ENCODE measurements at regions not wholly inside any gene's neighbourhood (a gene's known extent, or its start where the extent isn't known, plus 50 kb on each side); places are given as distances from the start of the nearest gene placed in this dataset.
A peak's percentile ranks its signal among the peaks of the same experiment; 100 is the strongest.

- FAIRE-seq (no peak), DNase-seq (ENCODE audit: low read depth, low spot score) (peak; percentile 53), ATAC-seq (peak; percentile 89)
- Histone ChIP-seq H3K9ac (ENCODE audit: control insufficient read depth, insufficient read depth, low read length) (no peak overlapping the region; the same call in 1 of the 2 replicates), H3K4me1 (ENCODE audit: control insufficient read depth, insufficient read depth, low read length) (peaks cover 14% of the 10 kb centered on the region), H3K4me2 (ENCODE audit: control insufficient read depth, insufficient read depth) (peak overlapping the region; percentile 38; the same call in 1 of the 2 replicates), H3K36me3 (ENCODE audit: control insufficient read depth in 2 of 2, insufficient read depth in 2 of 2, low read length in 1 of 2) (no peaks in the 10 kb centered on the region), H3K27me3 (replicated peaks in 1 of 2; ENCODE audit: control insufficient read depth in 2 of 2, insufficient read depth in 2 of 2, low read length in 1 of 2) (no peaks in the 10 kb centered on the region), H3K9me3 (replicated peaks; ENCODE audit: control insufficient read depth, insufficient read depth, low read length) (0 out of 3 replicates have a peak, but pooled peaks cover 1% of the 10 kb centered on the region), H3K79me2 (ENCODE audit: control insufficient read depth, insufficient read depth, low read length) (no peaks in the 10 kb centered on the region), H2AFZ (ENCODE audit: control insufficient read depth, low read depth, low read length) (peak overlapping the region; percentile 68), H3K27ac (ENCODE audit: control insufficient read depth, insufficient read depth) (peak overlapping the region; percentile 34; the same call in 1 of the 2 replicates), H3K4me3 (no peak overlapping the region), H4K20me1 (ENCODE audit: control insufficient read depth, insufficient read depth) (no peaks in the 10 kb centered on the region)
- ChIA-PET SMC1A (ENCODE audit: uncharacterized antibody, unreplicated experiment) (interaction anchor here (1.1 kb wide), 1 partner anchor 113 kb away, joined by 3 read pairs; no protein-coding TSS in a partner anchor), RAD21 (ENCODE audit: unreplicated experiment) (no interaction called here), CTCF (interaction anchor here (0.6 kb wide), 1 partner anchor 1025 kb away, joined by 3 read pairs; no protein-coding TSS in a partner anchor), POLR2A (no interaction called here)
- 4% methylated on average over 3 of the region's 3 CpGs for WGBS (ENCODE audit: insufficient coverage, insufficient replicate concordance, low lambda C conversion rate, missing lambda C conversion rate)
- intact Hi-C loops (cut with micrococcal nuclease; ENCODE audit: unreplicated experiment): no loop called here
- in situ Hi-C loops (cut with MboI): no loop called here
- BruUV-seq (replicated peaks): no TSS peak
- TF ChIP-seq PAX8 (IDR thresholded peaks at IDR 0.05) (no peak), CREB1 (IDR thresholded peaks at IDR 0.05; ENCODE audit: low read depth) (no peak), PKNOX1 (IDR thresholded peaks at IDR 0.05) (no peak), SUPT20H (IDR thresholded peaks at IDR 0.05; ENCODE audit: borderline replicate concordance, control insufficient read depth, low read depth, low read length) (no peak), ZNF217 (IDR thresholded peaks at IDR 0.05) (no peak), ZNF687 (IDR thresholded peaks at IDR 0.05) (no peak), MTA2 (IDR thresholded peaks at IDR 0.05; ENCODE audit: low read depth) (no peak), ZZZ3 (IDR thresholded peaks at IDR 0.05; ENCODE audit: control insufficient read depth, insufficient read length, low read depth) (no peak), HDAC6 (IDR thresholded peaks at IDR 0.05; ENCODE audit: unreplicated experiment) (no peak), EGR1 (IDR thresholded peaks at IDR 0.05; ENCODE audit: borderline replicate concordance in 1 of 2, low read depth in 2 of 2, low read length in 2 of 2) (no peak), FOXM1 (IDR thresholded peaks at IDR 0.05; ENCODE audit: low read depth, low read length) (no peak), IKZF2 (IDR thresholded peaks at IDR 0.05) (peak in 1 of 2 experiments; percentile 41; a peak in 1 of 4 replicates), IKZF1 (conservative IDR thresholded peaks at IDR 0.05) (peak; percentile 60), SMARCA5 (IDR thresholded peaks at IDR 0.05) (no peak), DPF2 (IDR thresholded peaks at IDR 0.05) (0 out of 2 replicates have a peak, but pooled peaks have one; percentile 37), GABPA (IDR thresholded peaks at IDR 0.05; ENCODE audit: low read depth) (no peak)
- TF ChIP-seq, protein P1, sequence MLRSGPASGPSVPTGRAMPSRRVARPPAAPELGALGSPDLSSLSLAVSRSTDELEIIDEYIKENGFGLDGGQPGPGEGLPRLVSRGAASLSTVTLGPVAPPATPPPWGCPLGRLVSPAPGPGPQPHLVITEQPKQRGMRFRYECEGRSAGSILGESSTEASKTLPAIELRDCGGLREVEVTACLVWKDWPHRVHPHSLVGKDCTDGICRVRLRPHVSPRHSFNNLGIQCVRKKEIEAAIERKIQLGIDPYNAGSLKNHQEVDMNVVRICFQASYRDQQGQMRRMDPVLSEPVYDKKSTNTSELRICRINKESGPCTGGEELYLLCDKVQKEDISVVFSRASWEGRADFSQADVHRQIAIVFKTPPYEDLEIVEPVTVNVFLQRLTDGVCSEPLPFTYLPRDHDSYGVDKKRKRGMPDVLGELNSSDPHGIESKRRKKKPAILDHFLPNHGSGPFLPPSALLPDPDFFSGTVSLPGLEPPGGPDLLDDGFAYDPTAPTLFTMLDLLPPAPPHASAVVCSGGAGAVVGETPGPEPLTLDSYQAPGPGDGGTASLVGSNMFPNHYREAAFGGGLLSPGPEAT (IDR thresholded peaks at IDR 0.05; ENCODE audit: low read depth): peak; percentile 39; the same call in 1 of the 2 replicates
- TF ChIP-seq, protein P2, sequence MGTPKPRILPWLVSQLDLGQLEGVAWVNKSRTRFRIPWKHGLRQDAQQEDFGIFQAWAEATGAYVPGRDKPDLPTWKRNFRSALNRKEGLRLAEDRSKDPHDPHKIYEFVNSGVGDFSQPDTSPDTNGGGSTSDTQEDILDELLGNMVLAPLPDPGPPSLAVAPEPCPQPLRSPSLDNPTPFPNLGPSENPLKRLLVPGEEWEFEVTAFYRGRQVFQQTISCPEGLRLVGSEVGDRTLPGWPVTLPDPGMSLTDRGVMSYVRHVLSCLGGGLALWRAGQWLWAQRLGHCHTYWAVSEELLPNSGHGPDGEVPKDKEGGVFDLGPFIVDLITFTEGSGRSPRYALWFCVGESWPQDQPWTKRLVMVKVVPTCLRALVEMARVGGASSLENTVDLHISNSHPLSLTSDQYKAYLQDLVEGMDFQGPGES (IDR thresholded peaks at IDR 0.05): no peak
Observed at GRCh38 chr5:74316064-74316603, 324.4 kb downstream of the ENC1 start.
